ENCODE measurements at regions not wholly inside any gene's neighbourhood (a gene's known extent, or its start where the extent isn't known, plus 50 kb on each side); places are given as distances from the start of the nearest gene placed in this dataset.

DNA sequence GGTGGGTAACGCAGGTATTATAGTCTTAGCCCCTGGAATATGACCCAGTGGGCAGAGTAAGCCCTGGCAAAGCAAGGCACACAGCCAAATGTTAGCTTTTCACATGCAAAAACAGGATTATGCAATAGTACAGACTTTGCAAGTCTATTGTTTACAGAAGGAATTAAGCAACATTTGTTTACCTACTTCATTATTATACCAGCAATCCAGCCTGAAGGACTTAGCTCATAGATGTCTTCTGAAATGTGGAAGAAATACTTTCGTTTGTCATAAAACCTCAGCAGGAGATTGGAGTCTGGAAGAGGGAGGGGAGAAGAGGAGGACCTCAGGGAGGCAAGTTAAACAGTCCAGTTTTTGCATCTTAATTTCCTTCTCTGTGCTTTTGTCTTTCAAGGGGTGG is 226.7 kb upstream of the CENPE start (continued):
- TF ChIP-seq ZFP36 (IDR thresholded peaks at IDR 0.05; ENCODE audit: borderline replicate concordance, low read depth, low read length, partially characterized antibody) = no peak
- TF ChIP-seq, protein P1, sequence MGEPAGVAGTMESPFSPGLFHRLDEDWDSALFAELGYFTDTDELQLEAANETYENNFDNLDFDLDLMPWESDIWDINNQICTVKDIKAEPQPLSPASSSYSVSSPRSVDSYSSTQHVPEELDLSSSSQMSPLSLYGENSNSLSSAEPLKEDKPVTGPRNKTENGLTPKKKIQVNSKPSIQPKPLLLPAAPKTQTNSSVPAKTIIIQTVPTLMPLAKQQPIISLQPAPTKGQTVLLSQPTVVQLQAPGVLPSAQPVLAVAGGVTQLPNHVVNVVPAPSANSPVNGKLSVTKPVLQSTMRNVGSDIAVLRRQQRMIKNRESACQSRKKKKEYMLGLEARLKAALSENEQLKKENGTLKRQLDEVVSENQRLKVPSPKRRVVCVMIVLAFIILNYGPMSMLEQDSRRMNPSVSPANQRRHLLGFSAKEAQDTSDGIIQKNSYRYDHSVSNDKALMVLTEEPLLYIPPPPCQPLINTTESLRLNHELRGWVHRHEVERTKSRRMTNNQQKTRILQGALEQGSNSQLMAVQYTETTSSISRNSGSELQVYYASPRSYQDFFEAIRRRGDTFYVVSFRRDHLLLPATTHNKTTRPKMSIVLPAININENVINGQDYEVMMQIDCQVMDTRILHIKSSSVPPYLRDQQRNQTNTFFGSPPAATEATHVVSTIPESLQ (CRISPR knock-in tag; conservative IDR thresholded peaks at IDR 0.05) = no peak
- no peak for TF ChIP-seq ZNF333 (CRISPR knock-in tag; IDR thresholded peaks at IDR 0.05; ENCODE audit: borderline replicate concordance)
- TF ChIP-seq, protein P2, sequence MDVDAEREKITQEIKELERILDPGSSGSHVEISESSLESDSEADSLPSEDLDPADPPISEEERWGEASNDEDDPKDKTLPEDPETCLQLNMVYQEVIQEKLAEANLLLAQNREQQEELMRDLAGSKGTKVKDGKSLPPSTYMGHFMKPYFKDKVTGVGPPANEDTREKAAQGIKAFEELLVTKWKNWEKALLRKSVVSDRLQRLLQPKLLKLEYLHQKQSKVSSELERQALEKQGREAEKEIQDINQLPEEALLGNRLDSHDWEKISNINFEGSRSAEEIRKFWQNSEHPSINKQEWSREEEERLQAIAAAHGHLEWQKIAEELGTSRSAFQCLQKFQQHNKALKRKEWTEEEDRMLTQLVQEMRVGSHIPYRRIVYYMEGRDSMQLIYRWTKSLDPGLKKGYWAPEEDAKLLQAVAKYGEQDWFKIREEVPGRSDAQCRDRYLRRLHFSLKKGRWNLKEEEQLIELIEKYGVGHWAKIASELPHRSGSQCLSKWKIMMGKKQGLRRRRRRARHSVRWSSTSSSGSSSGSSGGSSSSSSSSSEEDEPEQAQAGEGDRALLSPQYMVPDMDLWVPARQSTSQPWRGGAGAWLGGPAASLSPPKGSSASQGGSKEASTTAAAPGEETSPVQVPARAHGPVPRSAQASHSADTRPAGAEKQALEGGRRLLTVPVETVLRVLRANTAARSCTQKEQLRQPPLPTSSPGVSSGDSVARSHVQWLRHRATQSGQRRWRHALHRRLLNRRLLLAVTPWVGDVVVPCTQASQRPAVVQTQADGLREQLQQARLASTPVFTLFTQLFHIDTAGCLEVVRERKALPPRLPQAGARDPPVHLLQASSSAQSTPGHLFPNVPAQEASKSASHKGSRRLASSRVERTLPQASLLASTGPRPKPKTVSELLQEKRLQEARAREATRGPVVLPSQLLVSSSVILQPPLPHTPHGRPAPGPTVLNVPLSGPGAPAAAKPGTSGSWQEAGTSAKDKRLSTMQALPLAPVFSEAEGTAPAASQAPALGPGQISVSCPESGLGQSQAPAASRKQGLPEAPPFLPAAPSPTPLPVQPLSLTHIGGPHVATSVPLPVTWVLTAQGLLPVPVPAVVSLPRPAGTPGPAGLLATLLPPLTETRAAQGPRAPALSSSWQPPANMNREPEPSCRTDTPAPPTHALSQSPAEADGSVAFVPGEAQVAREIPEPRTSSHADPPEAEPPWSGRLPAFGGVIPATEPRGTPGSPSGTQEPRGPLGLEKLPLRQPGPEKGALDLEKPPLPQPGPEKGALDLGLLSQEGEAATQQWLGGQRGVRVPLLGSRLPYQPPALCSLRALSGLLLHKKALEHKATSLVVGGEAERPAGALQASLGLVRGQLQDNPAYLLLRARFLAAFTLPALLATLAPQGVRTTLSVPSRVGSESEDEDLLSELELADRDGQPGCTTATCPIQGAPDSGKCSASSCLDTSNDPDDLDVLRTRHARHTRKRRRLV (CRISPR knock-in tag; IDR thresholded peaks at IDR 0.05) = no peak
- TF ChIP-seq ZNF296 (CRISPR knock-in tag; conservative IDR thresholded peaks at IDR 0.05) = no peak
- no peak for TF ChIP-seq ZNF556 (CRISPR knock-in tag; IDR thresholded peaks at IDR 0.05; ENCODE audit: borderline replicate concordance)
- TF ChIP-seq ZNF652 (CRISPR knock-in tag; IDR thresholded peaks at IDR 0.05; ENCODE audit: borderline replicate concordance, low read depth) = no peak
- TF ChIP-seq ZNF510 (CRISPR knock-in tag; IDR thresholded peaks at IDR 0.05; ENCODE audit: low read depth) = no peak
- no peak for TF ChIP-seq ZNF776 (CRISPR knock-in tag; IDR thresholded peaks at IDR 0.05)
- TF ChIP-seq GABPB1 (CRISPR knock-in tag; IDR thresholded peaks at IDR 0.05) = no peak
- TF ChIP-seq ZKSCAN5 (CRISPR knock-in tag; IDR thresholded peaks at IDR 0.05) = no peak
- no peak for TF ChIP-seq ZZZ3 (CRISPR knock-in tag; IDR thresholded peaks at IDR 0.05; ENCODE audit: borderline replicate concordance)
- no peak for TF ChIP-seq NFRKB (IDR thresholded peaks at IDR 0.05)
- no peak for TF ChIP-seq ZBTB38 (CRISPR knock-in tag; IDR thresholded peaks at IDR 0.05)
- TF ChIP-seq, protein P3, sequence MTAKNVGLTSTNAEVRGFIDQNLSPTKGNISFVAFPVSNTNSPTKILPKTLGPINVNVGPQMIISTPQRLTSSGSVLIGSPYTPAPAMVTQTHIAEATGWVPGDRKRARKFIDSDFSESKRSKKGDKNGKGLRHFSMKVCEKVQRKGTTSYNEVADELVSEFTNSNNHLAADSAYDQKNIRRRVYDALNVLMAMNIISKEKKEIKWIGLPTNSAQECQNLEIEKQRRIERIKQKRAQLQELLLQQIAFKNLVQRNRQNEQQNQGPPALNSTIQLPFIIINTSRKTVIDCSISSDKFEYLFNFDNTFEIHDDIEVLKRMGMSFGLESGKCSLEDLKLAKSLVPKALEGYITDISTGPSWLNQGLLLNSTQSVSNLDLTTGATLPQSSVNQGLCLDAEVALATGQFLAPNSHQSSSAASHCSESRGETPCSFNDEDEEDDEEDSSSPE (CRISPR knock-in tag; IDR thresholded peaks at IDR 0.05) = no peak
- no peak for TF ChIP-seq KLF6 (CRISPR knock-in tag; IDR thresholded peaks at IDR 0.05)
- no peak for TF ChIP-seq POLR2G (IDR thresholded peaks at IDR 0.05; ENCODE audit: low read depth, low read length)
- no peak for TF ChIP-seq XBP1 (CRISPR knock-in tag; IDR thresholded peaks at IDR 0.05)
- no peak for TF ChIP-seq MTA3 (CRISPR knock-in tag; IDR thresholded peaks at IDR 0.05)
- TF ChIP-seq ZC3H13 (CRISPR knock-in tag; IDR thresholded peaks at IDR 0.05) = no peak
- TF ChIP-seq ZNF235 (CRISPR knock-in tag; IDR thresholded peaks at IDR 0.05; ENCODE audit: borderline replicate concordance) = no peak
- peak; percentile 69 for TF ChIP-seq RCOR2 (CRISPR knock-in tag; IDR thresholded peaks at IDR 0.05)
- no peak for TF ChIP-seq ETV5 (CRISPR knock-in tag; IDR thresholded peaks at IDR 0.05; ENCODE audit: borderline replicate concordance)
- TF ChIP-seq, protein P4, sequence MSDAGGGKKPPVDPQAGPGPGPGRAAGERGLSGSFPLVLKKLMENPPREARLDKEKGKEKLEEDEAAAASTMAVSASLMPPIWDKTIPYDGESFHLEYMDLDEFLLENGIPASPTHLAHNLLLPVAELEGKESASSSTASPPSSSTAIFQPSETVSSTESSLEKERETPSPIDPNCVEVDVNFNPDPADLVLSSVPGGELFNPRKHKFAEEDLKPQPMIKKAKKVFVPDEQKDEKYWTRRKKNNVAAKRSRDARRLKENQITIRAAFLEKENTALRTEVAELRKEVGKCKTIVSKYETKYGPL (CRISPR knock-in tag; IDR thresholded peaks at IDR 0.05) = 0 out of 2 replicates have a peak, but pooled peaks have one; percentile 64

Measured in HepG2 (cell line).